Spleen (tissue), 7 donors: ENCODE measurements at regions not wholly inside any gene's neighbourhood (a gene's known extent, or its start where the extent isn't known, plus 50 kb on each side); places are given as distances from the start of the nearest gene placed in this dataset.

Experiments used
- POLR2A ChIP-seq, 3 donors: fragments of 450-650 bp; IDR thresholded peaks; one replicate each; pipeline ENCODE4 v1.5.1; 2017; ENCODE audit warnings: antibody characterized with exemption in 3 of 3, mild to moderate bottlenecking in 1 of 3
- TF ChIP-seq, protein P1 (sequence below), 11 experiments: fragments of 200-600 bp in 7 of 11; fragments of 450-650 bp in 4 of 11; sonication (generic) in 4 of 11; IDR thresholded peaks in 8 of 11; conservative IDR thresholded peaks in 3 of 11; 1 replicate in 7 of 11; 2 replicates in 4 of 11; pipeline versions ENCODE4 v1.4.0 to v1.8.0; 2016 to 2021; ENCODE audit warnings: antibody characterized with exemption in 11 of 11, inconsistent platforms in 4 of 11, mild to moderate bottlenecking in 1 of 11
- donor health status: DM: no; HTN: no; CAD: no; lungs with moderate emphysema.
- donor health status: DM: no; HTN: no; CAD: no.
- donor health status: DM: no; HTN: no; CAD: no.

GRCh38 chr16:27633721-27634120 lies 83.8 kb downstream of the KATNIP start:
- no peak for TF ChIP-seq POLR2A (IDR thresholded peaks at IDR 0.05)
- TF ChIP-seq, protein P1, sequence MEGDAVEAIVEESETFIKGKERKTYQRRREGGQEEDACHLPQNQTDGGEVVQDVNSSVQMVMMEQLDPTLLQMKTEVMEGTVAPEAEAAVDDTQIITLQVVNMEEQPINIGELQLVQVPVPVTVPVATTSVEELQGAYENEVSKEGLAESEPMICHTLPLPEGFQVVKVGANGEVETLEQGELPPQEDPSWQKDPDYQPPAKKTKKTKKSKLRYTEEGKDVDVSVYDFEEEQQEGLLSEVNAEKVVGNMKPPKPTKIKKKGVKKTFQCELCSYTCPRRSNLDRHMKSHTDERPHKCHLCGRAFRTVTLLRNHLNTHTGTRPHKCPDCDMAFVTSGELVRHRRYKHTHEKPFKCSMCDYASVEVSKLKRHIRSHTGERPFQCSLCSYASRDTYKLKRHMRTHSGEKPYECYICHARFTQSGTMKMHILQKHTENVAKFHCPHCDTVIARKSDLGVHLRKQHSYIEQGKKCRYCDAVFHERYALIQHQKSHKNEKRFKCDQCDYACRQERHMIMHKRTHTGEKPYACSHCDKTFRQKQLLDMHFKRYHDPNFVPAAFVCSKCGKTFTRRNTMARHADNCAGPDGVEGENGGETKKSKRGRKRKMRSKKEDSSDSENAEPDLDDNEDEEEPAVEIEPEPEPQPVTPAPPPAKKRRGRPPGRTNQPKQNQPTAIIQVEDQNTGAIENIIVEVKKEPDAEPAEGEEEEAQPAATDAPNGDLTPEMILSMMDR (IDR thresholded peaks at IDR 0.05 in 8 of 11, conservative IDR thresholded peaks at IDR 0.05 in 3 of 11) = no peak
